ENCODE measurements at regions not wholly inside any gene's neighbourhood (a gene's known extent, or its start where the extent isn't known, plus 50 kb on each side); places are given as distances from the start of the nearest gene placed in this dataset.

GRCh38 chr14:66072190-66073084 is 413.7 kb upstream of the CCDC196 start:
- 76 to 87% methylated on average over 4 to 5 of the region's 5 CpGs for WGBS, 2 donors (ENCODE audit: low coverage in 1 of 2)
- H3K27me3 ChIP-seq: peaks cover 6% of the 10 kb centered on the region
- TF ChIP-seq POLR2AphosphoS5 (IDR thresholded peaks at IDR 0.05) (no peak), EP300 (IDR thresholded peaks at IDR 0.05) (no peak), POLR2A (IDR thresholded peaks at IDR 0.05) (no peak), CTCF (IDR thresholded peaks at IDR 0.05) (no peak)
- no peaks in the 10 kb centered on the region for H3K36me3 ChIP-seq
- H3K4me3 ChIP-seq: no peak overlapping the region
- H3K4me1 ChIP-seq: peaks cover 0 to 5% (median 0%) of the 10 kb centered on the region in 3 donors
- H3K27ac ChIP-seq: no peak overlapping the region
- no peaks in the 10 kb centered on the region for H3K9me3 ChIP-seq
- ATAC-seq: no peak

GRCh38 chr14:66074537-66074936 is 411.6 kb upstream of the CCDC196 start:
- ATAC-seq: no peak
- no peak overlapping the region for H3K4me3 ChIP-seq
- H3K36me3 ChIP-seq: no peaks in the 10 kb centered on the region
- no peaks in the 10 kb centered on the region for H3K9me3 ChIP-seq
- H3K27ac ChIP-seq: no peak overlapping the region
- H3K4me1 ChIP-seq: no peaks in the 10 kb centered on the region
- H3K27me3 ChIP-seq: peaks cover 6% of the 10 kb centered on the region
- TF ChIP-seq EP300 (IDR thresholded peaks at IDR 0.05): no peak
- WGBS, 2 donors (ENCODE audit: low coverage in 1 of 2): 75 to 92% methylated on average over 4 of the region's 4 CpGs

GRCh38 chr14:66076176-66076575 is 410.0 kb upstream of the CCDC196 start:
- no peak for TF ChIP-seq EP300 (IDR thresholded peaks at IDR 0.05)
- TF ChIP-seq POLR2A (IDR thresholded peaks at IDR 0.05): no peak
- TF ChIP-seq POLR2AphosphoS5 (IDR thresholded peaks at IDR 0.05): no peak
- TF ChIP-seq CTCF (IDR thresholded peaks at IDR 0.05): no peak
- no peaks in the 10 kb centered on the region for H3K9me3 ChIP-seq
- no peaks in the 10 kb centered on the region for H3K4me1 ChIP-seq
- WGBS, 2 donors (ENCODE audit: low coverage in 1 of 2): 38 to 43% methylated on average over 2 to 3 of the region's 3 CpGs
- ATAC-seq: no peak
- H3K27ac ChIP-seq: no peak overlapping the region
- no peaks in the 10 kb centered on the region for H3K36me3 ChIP-seq
- no peaks in the 10 kb centered on the region for H3K27me3 ChIP-seq
- H3K4me3 ChIP-seq: no peak overlapping the region

- TF ChIP-seq EP300 (IDR thresholded peaks at IDR 0.05) (no peak), POLR2AphosphoS5 (IDR thresholded peaks at IDR 0.05) (no peak), POLR2A (IDR thresholded peaks at IDR 0.05) (no peak), CTCF (IDR thresholded peaks at IDR 0.05) (no peak)
- H3K27ac ChIP-seq: no peak overlapping the region
- WGBS, 2 donors (ENCODE audit: low coverage in 1 of 2): 5 to 33% methylated on average over 3 to 5 of the region's 5 CpGs
- H3K4me1 ChIP-seq: no peaks in the 10 kb centered on the region
- no peak for ATAC-seq
- no peaks in the 10 kb centered on the region for H3K9me3 ChIP-seq
- no peaks in the 10 kb centered on the region for H3K36me3 ChIP-seq
- no peak overlapping the region for H3K4me3 ChIP-seq
- no peaks in the 10 kb centered on the region for H3K27me3 ChIP-seq
Measured at GRCh38 chr14:66078006-66078405, 408.2 kb upstream of the CCDC196 start.

GRCh38 chr14:66081594-66082376 is 404.4 kb upstream of the CCDC196 start:
- Histone ChIP-seq H3K4me1 (no peaks in the 10 kb centered on the region), H3K4me3 (no peak overlapping the region), H3K27me3 (no peaks in the 10 kb centered on the region), H3K27ac (no peak overlapping the region), H3K9me3 (no peaks in the 10 kb centered on the region), H3K36me3 (no peaks in the 10 kb centered on the region)
- no peak for TF ChIP-seq POLR2A (IDR thresholded peaks at IDR 0.05)
- no peak for TF ChIP-seq CTCF (IDR thresholded peaks at IDR 0.05)
- WGBS, 2 donors (ENCODE audit: low coverage in 1 of 2): 47 to 60% methylated on average over 2 to 5 of the region's 6 CpGs
- no peak for ATAC-seq
